T-helper 17 cell (primary cell): ENCODE measurements at regions not wholly inside any gene's neighbourhood (a gene's known extent, or its start where the extent isn't known, plus 50 kb on each side); places are given as distances from the start of the nearest gene placed in this dataset.
"Not testable (repeated sequence)": the region's sequence is repeated elsewhere in the genome, so short reads cannot be mapped to it uniquely, and the experiment has no call there.

Experiments used
- ATAC-seq: fragments of 150-1000 bp; cut with Tn5 transposase; 2 replicates; pipeline ENCODE4 v1.10.0; 2021; ENCODE audit warnings: mild to moderate bottlenecking, moderate library complexity
- DNase-seq, 3 donors: peaks; one replicate each; pipeline versions ENCODE4 v3.0.0 to v3.0.0-alpha.2; 2020 to 2021
- H3K9me3 ChIP-seq: one replicate; pipeline ENCODE4 v1.7.0; 2013; ENCODE audit warnings: low read length, mild to moderate bottlenecking; ENCODE audit not compliant: control insufficient read depth, poor library complexity, severe bottlenecking
- H3K27ac Mint-ChIP-seq: one replicate; pipeline ENCODE4 v1.8.0; 2022; ENCODE audit warnings: mild to moderate bottlenecking, moderate library complexity, mixed read lengths
- H3K27me3 Mint-ChIP-seq: one replicate; pipeline ENCODE4 v1.8.0; 2022; ENCODE audit warnings: mixed read lengths
- H3K36me3 Mint-ChIP-seq: one replicate; pipeline ENCODE4 v1.8.0; 2022; ENCODE audit warnings: low read depth, mixed read lengths
- H3K4me1 Mint-ChIP-seq: one replicate; pipeline ENCODE4 v1.8.0; 2022; ENCODE audit warnings: mild to moderate bottlenecking, mixed read lengths
- H3K4me3 Mint-ChIP-seq: one replicate; pipeline ENCODE4 v1.8.0; 2022; ENCODE audit warnings: mild to moderate bottlenecking, moderate library complexity, mixed read lengths

DNA sequence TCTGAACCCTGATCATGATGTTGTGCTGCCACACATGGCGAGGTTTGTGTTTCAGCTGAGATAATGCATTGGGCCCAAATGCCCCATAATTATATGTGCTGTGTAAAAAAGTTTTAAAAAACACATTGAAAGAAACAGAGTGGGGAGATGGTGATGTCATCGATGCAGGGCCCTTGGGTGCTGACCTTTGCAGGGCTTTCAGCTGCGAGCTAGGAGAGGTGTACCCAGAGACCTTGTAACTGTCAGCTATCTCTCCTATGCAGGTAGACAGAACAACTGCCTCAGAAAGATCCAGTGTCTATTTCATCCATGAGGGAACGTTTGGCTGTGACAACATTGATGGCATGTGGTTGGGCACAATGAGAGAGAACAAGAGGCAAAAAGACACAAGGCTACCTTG lies 286.9 kb upstream of the CELF4 start:
- Mint-ChIP-seq H3K27ac (no peak overlapping the region), H3K4me1 (no peaks in the 10 kb centered on the region), H3K36me3 (no peaks in the 10 kb centered on the region), H3K27me3 (no peaks in the 10 kb centered on the region), H3K4me3 (no peak overlapping the region)
- DNase-seq (no peak), ATAC-seq (no peak)
- no peaks in the 10 kb centered on the region for H3K9me3 ChIP-seq

DNA sequence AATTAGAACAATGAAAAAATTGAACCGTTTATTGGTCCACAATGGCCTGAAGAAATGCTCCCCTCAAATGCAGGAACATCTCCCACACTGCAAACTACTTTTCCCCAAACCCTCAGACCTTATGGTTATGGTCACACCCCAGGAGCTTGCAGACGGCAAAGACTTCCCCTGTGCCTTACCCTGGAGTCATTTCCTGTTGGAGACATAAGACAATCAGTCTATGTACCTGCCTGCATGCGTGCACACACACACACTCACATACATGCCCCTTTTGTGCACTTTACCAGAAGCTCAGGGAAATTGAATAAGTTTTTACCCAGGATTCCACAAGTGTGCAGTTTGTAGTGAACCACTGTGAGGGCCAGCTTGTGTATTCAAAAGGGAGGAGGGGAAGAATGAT lies 281.9 kb upstream of the CELF4 start:
- no peaks in the 10 kb centered on the region for H3K9me3 ChIP-seq
- ATAC-seq (no peak), DNase-seq (no peak)
- Mint-ChIP-seq H3K36me3 (no peaks in the 10 kb centered on the region), H3K27ac (no peak overlapping the region), H3K27me3 (no peaks in the 10 kb centered on the region), H3K4me1 (no peaks in the 10 kb centered on the region), H3K4me3 (no peak overlapping the region)

DNA sequence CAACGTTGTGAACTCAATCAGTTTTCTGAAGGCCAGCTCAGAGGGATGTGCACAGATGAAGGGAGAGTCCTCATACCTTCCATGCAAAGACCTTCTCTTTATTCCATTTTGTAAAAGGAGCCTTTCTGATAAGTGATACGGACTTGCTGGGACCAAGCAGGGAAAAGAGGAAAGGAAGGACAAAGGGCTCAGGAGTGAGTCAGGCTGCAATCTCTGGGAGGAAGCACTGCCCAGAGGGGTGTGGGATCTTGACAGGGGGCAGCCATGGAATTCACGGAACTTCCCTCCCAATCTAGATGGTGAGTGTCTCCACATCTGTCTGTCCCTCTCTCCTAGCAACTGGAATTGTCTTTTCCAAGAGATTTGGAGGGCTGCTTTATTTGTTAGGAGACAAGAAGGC lies 281.4 kb upstream of the CELF4 start:
- H3K36me3 Mint-ChIP-seq, result no peaks in the 10 kb centered on the region
- H3K27me3 Mint-ChIP-seq, result no peaks in the 10 kb centered on the region
- no peaks in the 10 kb centered on the region for H3K9me3 ChIP-seq
- H3K27ac Mint-ChIP-seq, result no peak overlapping the region
- no peak overlapping the region for H3K4me3 Mint-ChIP-seq
- DNase-seq (no peak), ATAC-seq (no peak)
- no peaks in the 10 kb centered on the region for H3K4me1 Mint-ChIP-seq

DNA sequence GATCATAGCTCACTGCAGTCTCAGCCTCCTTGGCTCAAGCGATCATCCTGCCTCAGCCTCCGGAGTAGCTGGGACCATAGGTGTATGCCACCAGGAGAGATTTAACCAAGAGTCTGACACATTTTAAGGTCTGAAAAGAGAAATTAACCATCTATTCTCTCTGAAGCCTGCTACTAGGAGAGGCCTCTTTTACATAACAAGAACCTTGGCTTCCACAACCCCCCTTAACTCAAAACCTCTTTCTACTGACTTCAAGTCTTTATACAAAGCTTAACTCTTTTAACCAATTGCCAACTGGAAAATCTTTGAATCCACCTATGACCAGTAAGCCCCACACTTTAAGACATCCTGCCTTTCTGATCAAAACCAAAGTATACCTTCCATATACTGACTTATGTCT lies 279.9 kb upstream of the CELF4 start:
- Mint-ChIP-seq H3K27me3 (no peaks in the 10 kb centered on the region), H3K4me1 (no peaks in the 10 kb centered on the region), H3K27ac (no peak overlapping the region), H3K4me3 (no peak overlapping the region), H3K36me3 (no peaks in the 10 kb centered on the region)
- no peak for ATAC-seq
- no peaks in the 10 kb centered on the region for H3K9me3 ChIP-seq
- no peak for DNase-seq

DNA sequence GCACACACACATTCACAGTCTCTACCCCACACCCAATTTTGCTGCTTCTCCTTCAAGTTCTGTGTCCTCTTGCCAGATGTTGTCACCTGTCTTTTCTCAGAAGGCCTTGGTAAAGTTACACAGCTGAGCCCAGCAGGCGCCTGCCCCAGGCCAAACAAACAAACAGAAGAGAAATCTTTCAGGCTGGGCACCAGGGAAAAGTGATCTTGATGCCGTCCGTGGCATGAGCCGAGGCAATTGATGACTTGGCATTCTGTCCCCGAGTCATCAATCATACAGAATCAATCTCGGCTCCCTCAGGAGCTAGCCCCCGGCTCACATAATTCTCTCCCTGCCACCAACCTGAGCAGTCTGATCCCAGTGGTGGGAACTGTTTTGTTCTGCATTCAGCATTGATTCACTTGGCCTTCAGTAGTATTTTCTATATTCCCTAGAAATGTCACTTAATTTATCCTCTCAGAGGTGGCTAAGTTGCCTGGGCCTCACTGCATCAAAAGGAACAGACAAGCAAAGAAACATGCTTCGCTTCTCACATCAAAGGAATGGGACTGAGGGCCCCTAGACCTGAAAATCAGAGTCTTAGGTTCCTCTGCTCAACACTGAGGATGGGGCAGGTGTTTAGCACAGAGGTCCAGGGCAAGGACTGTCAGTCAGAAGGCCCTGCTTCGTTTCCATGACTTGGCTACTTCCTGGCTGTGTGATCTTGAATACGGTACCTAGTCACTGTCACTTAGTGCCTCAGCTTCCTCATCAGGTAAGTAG lies 278.8 kb upstream of the CELF4 start:
- ATAC-seq (no peak), DNase-seq (no peak)
- Mint-ChIP-seq H3K4me3 (no peak overlapping the region), H3K27ac (no peak overlapping the region), H3K36me3 (no peaks in the 10 kb centered on the region), H3K27me3 (no peaks in the 10 kb centered on the region), H3K4me1 (no peaks in the 10 kb centered on the region)
- no peaks in the 10 kb centered on the region for H3K9me3 ChIP-seq

DNA sequence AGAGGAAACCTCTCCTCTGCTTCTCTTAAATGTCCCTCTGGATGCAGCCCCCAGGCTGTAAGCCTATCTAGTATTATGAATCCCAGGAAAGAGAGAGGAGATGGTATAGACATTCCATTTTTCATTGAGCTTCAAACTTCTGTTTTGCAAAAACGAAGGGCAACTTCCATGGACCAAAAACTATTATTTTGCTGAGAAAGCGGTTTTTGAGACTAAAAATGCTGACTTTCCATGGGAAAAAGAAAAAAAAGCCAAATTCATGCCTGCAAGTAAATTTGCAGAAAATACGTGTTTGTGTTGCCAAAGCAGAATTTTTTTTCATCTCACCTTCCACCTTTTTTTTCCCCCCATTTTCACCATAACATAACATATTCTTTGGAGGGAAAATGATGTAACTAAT lies 272.5 kb upstream of the CELF4 start:
- H3K9me3 ChIP-seq, result no peaks in the 10 kb centered on the region
- no peak overlapping the region for H3K4me3 Mint-ChIP-seq
- no peak for DNase-seq
- no peaks in the 10 kb centered on the region for H3K4me1 Mint-ChIP-seq
- H3K27me3 Mint-ChIP-seq, result no peaks in the 10 kb centered on the region
- no peak for ATAC-seq
- H3K36me3 Mint-ChIP-seq, result no peaks in the 10 kb centered on the region
- H3K27ac Mint-ChIP-seq, result no peak overlapping the region

DNA sequence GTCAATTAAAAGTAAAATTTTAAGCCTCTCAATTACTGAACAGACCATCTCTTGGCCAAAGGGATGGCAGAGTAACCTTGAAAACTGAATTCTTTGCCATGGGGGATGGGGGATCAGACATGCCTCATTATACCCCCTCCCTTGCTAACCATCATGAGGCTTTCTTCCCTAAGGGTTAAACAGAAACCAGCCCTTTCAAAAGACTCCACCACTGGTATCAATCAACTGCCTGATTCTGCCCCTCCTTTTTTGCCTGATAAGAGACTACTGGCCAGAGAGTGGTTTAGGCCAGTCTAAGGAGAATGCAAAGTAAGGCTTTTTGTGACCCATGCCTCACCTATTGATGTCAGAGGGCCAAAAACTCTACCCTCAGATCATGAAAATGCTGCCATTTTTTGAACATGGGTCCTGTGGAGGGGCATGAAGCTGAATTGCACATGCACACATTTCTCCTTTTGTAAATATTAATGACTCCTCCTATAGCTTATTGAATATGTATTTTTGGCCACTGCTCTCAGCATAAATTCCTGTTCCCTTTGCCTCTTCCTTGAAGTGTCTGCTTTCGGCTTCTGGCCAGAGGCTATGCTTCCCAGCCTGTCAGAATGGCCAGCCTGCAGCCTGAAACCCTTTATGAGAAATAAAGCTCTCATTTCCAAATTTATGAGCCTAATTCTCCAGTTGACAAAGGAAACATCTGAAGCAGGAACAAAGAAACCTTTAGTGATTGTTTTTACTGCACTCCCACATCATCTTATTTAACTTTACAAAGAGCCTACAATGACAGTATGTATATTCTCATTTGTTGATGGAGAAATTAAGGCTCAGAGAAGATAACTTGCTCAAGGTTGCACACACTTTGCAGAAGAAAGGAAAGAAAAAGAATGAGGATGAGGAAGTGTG lies 270.7 kb upstream of the CELF4 start:
- DNase-seq, result no peak
- Mint-ChIP-seq H3K4me1 (no peaks in the 10 kb centered on the region), H3K27me3 (no peaks in the 10 kb centered on the region), H3K27ac (no peak overlapping the region), H3K36me3 (no peaks in the 10 kb centered on the region), H3K4me3 (no peak overlapping the region)
- H3K9me3 ChIP-seq, result no peaks in the 10 kb centered on the region
- ATAC-seq, result no peak

DNA sequence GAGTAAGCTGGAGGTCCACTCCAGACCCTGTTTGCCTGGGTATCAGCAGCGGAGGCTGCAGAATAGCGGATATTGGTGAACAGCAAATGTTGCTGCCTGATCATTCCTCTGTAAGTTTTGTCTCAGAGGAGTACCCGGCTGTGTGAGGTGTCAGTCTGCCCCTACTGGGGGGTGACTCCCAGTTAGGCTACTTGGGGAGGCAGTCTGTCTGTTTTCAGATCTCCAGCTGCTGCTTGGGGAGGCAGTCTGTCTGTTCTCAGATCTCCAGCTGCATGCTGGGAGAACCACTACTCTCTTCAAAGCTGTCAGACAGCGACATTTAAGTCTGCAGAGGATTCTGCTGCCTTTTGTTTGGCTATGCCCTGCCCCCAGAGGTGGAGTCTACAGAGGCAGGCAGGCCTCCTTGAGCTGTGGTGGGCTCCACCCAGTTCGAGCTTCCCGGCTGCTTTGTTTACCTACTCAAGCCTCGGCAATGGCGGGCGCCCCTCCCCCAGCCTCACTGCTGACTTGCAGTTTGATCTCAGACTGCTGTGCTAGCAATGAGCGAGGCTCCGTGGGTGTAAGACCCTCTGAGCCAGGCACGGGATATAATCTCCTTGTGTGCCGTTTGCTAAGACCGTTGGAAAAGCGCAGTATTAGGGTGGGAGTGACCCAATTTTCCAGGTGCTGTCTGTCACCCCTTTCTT lies 266.6 kb upstream of the CELF4 start:
- H3K4me3 Mint-ChIP-seq, DNase-seq, H3K4me1 Mint-ChIP-seq, H3K27ac Mint-ChIP-seq, H3K27me3 Mint-ChIP-seq, H3K9me3 ChIP-seq, H3K36me3 Mint-ChIP-seq, ATAC-seq: not testable (repeated sequence)

DNA sequence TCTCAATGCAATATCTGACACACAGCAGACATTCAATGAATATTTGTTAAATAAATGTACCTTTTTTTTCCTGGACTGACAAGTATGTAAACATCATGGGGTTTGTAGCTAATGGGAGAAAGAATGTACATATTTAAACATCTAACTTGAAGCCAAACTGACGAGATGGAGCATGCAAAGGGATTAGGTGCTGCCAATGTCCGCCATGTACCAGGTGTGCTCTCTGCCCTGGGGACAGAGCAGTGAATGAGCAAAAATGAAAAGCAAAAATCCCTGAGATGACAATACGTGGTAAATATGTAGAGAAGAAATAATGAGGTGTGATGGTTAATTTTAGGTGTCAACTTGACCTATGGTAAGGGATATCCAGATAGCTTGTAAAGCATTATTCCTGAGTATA lies 247.4 kb upstream of the CELF4 start:
- no peaks in the 10 kb centered on the region for H3K27me3 Mint-ChIP-seq
- DNase-seq, result no peak
- no peaks in the 10 kb centered on the region for H3K36me3 Mint-ChIP-seq
- H3K27ac Mint-ChIP-seq, result no peak overlapping the region
- H3K4me3 Mint-ChIP-seq, result no peak overlapping the region
- H3K9me3 ChIP-seq, result no peaks in the 10 kb centered on the region
- ATAC-seq, result no peak
- no peaks in the 10 kb centered on the region for H3K4me1 Mint-ChIP-seq

DNA sequence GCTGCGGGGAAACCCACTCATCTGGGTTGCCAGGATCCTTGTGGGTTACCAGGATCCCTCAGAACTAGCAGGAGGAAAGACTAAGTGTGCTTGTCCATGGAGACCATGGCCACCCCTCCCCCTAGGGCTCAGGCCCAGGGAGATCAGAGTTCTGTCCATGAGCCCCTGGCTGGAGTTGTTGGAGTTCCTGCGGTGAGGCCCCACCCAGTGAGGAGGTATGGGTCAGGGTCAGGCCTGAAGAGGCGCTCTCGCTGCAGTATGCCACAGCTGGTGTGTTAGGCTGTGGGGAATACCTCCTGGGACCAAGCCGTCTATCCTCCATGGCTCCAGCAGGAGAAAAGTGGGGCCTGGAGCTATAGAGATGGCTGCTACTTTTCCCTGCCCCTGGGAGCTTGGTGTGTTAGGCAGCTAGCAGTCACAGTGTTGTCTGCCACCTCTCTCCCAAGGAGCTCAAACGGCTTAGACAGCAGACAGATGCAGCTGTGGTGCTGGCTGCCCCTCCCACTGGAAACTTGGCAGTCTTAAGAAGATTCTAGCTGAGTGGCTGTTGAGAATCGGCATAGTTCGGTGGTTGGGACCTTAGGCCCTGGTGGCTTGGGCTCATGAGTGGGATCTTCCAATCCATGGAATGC lies 240.3 kb upstream of the CELF4 start:
- Mint-ChIP-seq H3K36me3 (no peaks in the 10 kb centered on the region), H3K4me3 (no peak overlapping the region), H3K4me1 (no peaks in the 10 kb centered on the region), H3K27ac (no peak overlapping the region), H3K27me3 (no peaks in the 10 kb centered on the region)
- no peaks in the 10 kb centered on the region for H3K9me3 ChIP-seq
- no peak for DNase-seq
- no peak for ATAC-seq

DNA sequence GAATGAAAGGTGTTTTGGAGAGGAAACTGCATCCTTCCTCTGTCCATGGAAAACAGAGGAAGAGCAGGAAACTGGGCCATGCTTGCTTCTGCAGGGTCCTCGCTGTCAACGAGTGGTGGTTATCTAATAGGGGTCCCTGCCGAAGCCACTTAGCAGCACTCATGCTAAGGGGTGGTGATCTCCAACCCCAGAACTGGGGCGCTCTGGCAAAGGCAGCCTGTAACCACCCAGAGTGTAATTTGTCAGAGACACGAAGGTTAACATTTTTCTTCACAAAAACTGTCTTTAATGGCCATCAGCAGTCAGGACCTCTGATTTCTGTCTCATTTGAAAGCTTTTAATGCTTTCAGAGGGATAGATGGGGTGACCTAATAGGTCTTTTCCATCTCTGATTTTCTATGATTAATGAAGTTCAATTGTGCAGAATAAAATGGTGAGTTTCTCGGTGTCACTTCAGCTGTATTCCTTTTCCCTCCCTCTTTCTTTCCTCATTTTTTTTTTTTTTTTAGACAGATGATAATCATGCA lies 231.3 kb upstream of the CELF4 start:
- no peak overlapping the region for H3K27ac Mint-ChIP-seq
- no peaks in the 10 kb centered on the region for H3K4me1 Mint-ChIP-seq
- ATAC-seq, result no peak
- H3K4me3 Mint-ChIP-seq, result no peak overlapping the region
- no peaks in the 10 kb centered on the region for H3K9me3 ChIP-seq
- no peaks in the 10 kb centered on the region for H3K27me3 Mint-ChIP-seq
- no peaks in the 10 kb centered on the region for H3K36me3 Mint-ChIP-seq
- no peak for DNase-seq

DNA sequence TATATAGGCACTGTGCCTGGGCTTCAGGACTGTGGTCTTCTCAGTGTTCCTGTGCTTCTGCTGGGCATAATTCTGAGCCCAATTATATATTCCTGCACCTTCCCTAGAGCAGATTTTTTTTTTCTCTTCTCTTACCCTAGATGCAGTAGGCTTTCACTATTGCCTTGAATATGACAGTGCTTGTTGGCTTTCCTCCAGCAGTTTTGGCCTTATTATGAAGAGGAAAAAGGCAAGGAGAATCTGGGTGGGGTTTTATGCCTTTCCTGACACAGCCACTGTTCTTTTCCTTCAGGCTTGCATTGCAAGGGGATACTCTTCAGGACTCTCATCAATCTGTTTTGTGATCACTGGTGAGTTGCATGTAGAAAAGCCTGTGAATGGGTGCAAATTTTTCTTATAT lies 221.9 kb upstream of the CELF4 start:
- no peak overlapping the region for H3K4me3 Mint-ChIP-seq
- H3K4me1 Mint-ChIP-seq, result no peaks in the 10 kb centered on the region
- no peak overlapping the region for H3K27ac Mint-ChIP-seq
- H3K36me3 Mint-ChIP-seq, result no peaks in the 10 kb centered on the region
- DNase-seq (no peak), ATAC-seq (no peak)
- no peaks in the 10 kb centered on the region for H3K9me3 ChIP-seq
- H3K27me3 Mint-ChIP-seq, result no peaks in the 10 kb centered on the region

DNA sequence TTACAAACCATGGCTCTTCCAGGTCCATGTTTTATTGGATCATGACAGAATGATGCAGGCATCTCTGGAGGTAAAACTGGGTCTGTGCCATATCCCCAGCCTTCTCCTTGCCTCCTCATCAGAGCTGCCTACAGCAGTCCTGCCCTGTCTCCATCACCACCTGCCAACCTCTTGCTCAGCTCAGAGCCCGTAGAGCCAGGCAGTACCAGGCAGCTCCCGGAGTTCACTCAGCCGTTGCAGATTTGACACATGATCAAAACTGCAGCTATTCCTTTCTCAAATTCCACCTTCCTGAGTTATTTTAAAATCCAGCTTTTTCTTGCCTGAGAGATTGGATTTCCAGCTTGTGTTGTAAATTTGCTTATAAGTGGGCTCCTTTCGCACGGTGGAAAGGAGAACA lies 218.2 kb upstream of the CELF4 start:
- Mint-ChIP-seq H3K27ac (no peak overlapping the region), H3K4me1 (no peaks in the 10 kb centered on the region), H3K36me3 (no peaks in the 10 kb centered on the region), H3K27me3 (no peaks in the 10 kb centered on the region), H3K4me3 (no peak overlapping the region)
- DNase-seq (no peak), ATAC-seq (no peak)
- H3K9me3 ChIP-seq, result no peaks in the 10 kb centered on the region
